ENCODE measurements at regions not wholly inside any gene's neighbourhood (a gene's known extent, or its start where the extent isn't known, plus 50 kb on each side); places are given as distances from the start of the nearest gene placed in this dataset.

GRCh38 chr2:217057773-217058172, 197.9 kb upstream of the TNP1 start:
- Histone ChIP-seq H3K9me3 (ENCODE audit: low read length) (no peaks in the 10 kb centered on the region), H3K4me3 (ENCODE audit: low read depth, low read length, poor library complexity, severe bottlenecking) (no peak overlapping the region), H3K4me1 (ENCODE audit: insufficient read depth, low read length, poor library complexity, severe bottlenecking) (no peaks in the 10 kb centered on the region), H2AFZ (ENCODE audit: low read length) (no peak overlapping the region), H3K4me2 (ENCODE audit: low read length) (no peak overlapping the region), H3K9me2 (ENCODE audit: insufficient read depth, low read length) (no peaks in the 10 kb centered on the region), H3K27ac (ENCODE audit: low read depth, low read length, poor library complexity, severe bottlenecking) (no peak overlapping the region), H3K36me3 (ENCODE audit: insufficient read depth, low read length) (no peaks in the 10 kb centered on the region), H4K20me1 (ENCODE audit: insufficient read depth, low read length) (no peaks in the 10 kb centered on the region), H3K79me2 (ENCODE audit: insufficient read depth, low read depth, low read length) (no peaks in the 10 kb centered on the region)
- intact Hi-C loops (cut with micrococcal nuclease; ENCODE audit: unreplicated experiment), result no loop called here
- ChIA-PET CTCF (ENCODE audit: unreplicated experiment) (no interaction called here), POLR2A (no interaction called here)
- TF ChIP-seq CTCF (conservative IDR thresholded peaks at IDR 0.05; ENCODE audit: low read length) (no peak), EZH2phosphoT487 (IDR thresholded peaks at IDR 0.05; ENCODE audit: borderline replicate concordance, low read depth, low read length) (no peak)
- DNase-seq (ENCODE audit: low spot score), result no peak
- no TSS peak for BruUV-seq (replicated peaks)

DNA sequence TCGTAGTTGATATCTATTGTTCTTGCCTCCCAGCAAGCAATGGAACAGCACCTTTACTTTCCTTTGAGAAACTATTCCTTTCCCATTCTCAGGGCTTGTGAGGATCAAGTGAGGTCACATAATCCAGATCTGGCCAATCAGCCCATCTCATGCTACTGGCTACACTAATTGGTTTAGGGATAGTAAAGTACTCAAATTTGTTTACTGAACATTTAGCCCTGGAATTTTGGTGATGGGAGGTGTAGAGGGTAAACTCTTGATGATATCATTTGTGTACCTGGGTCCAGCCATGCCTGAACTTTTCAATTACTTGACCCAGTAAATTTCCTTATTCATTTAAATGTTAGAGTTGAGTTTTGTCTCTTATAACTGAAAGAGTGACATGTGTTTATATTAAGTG, 195.8 kb upstream of the TNP1 start:
- DNase-seq (ENCODE audit: low spot score), result no peak
- no peak overlapping the region for H3K4me3 ChIP-seq (ENCODE audit: low read depth, low read length, poor library complexity, severe bottlenecking)
- no peaks in the 10 kb centered on the region for H4K20me1 ChIP-seq (ENCODE audit: insufficient read depth, low read length)
- H3K4me1 ChIP-seq (ENCODE audit: insufficient read depth, low read length, poor library complexity, severe bottlenecking), result no peaks in the 10 kb centered on the region
- no peak overlapping the region for H2AFZ ChIP-seq (ENCODE audit: low read length)
- H3K79me2 ChIP-seq (ENCODE audit: insufficient read depth, low read depth, low read length), result no peaks in the 10 kb centered on the region
- ChIA-PET POLR2A (interaction anchor here (0.6 kb wide), 1 partner anchor 166 kb away, joined by 3 read pairs; no protein-coding TSS in a partner anchor), CTCF (ENCODE audit: unreplicated experiment) (no interaction called here)
- H3K4me2 ChIP-seq (ENCODE audit: low read length), result no peak overlapping the region
- BruUV-seq (replicated peaks), result no TSS peak
- H3K9me3 ChIP-seq (ENCODE audit: low read length), result no peaks in the 10 kb centered on the region
- H3K9me2 ChIP-seq (ENCODE audit: insufficient read depth, low read length), result no peaks in the 10 kb centered on the region
- intact Hi-C loops (cut with micrococcal nuclease; ENCODE audit: unreplicated experiment), result no loop called here
- TF ChIP-seq EZH2phosphoT487 (IDR thresholded peaks at IDR 0.05; ENCODE audit: borderline replicate concordance, low read depth, low read length) (no peak), CTCF (conservative IDR thresholded peaks at IDR 0.05; ENCODE audit: low read length) (no peak)
- H3K27ac ChIP-seq (ENCODE audit: low read depth, low read length, poor library complexity, severe bottlenecking), result no peak overlapping the region
- no peaks in the 10 kb centered on the region for H3K36me3 ChIP-seq (ENCODE audit: insufficient read depth, low read length)

GRCh38 chr2:217054791-217055190, 194.9 kb upstream of the TNP1 start:
- Histone ChIP-seq H3K36me3 (ENCODE audit: insufficient read depth, low read length) (no peaks in the 10 kb centered on the region), H3K4me3 (ENCODE audit: low read depth, low read length, poor library complexity, severe bottlenecking) (no peak overlapping the region), H3K9me2 (ENCODE audit: insufficient read depth, low read length) (no peaks in the 10 kb centered on the region), H3K9me3 (ENCODE audit: low read length) (no peaks in the 10 kb centered on the region), H4K20me1 (ENCODE audit: insufficient read depth, low read length) (no peaks in the 10 kb centered on the region), H3K4me1 (ENCODE audit: insufficient read depth, low read length, poor library complexity, severe bottlenecking) (no peaks in the 10 kb centered on the region), H2AFZ (ENCODE audit: low read length) (no peak overlapping the region), H3K79me2 (ENCODE audit: insufficient read depth, low read depth, low read length) (no peaks in the 10 kb centered on the region), H3K27ac (ENCODE audit: low read depth, low read length, poor library complexity, severe bottlenecking) (no peak overlapping the region), H3K4me2 (ENCODE audit: low read length) (no peak overlapping the region)
- intact Hi-C loops (cut with micrococcal nuclease; ENCODE audit: unreplicated experiment), result no loop called here
- DNase-seq (ENCODE audit: low spot score), result no peak
- TF ChIP-seq EZH2phosphoT487 (IDR thresholded peaks at IDR 0.05; ENCODE audit: borderline replicate concordance, low read depth, low read length) (no peak), CTCF (conservative IDR thresholded peaks at IDR 0.05; ENCODE audit: low read length) (no peak)
- POLR2A ChIA-PET, result interaction anchor here (0.6 kb wide), 1 partner anchor 167 kb away, joined by 3 read pairs; no protein-coding TSS in a partner anchor
- no TSS peak for BruUV-seq (replicated peaks)
- CTCF ChIA-PET (ENCODE audit: unreplicated experiment), result no interaction called here
